Ectodermal cell (in vitro differentiated cells): ENCODE measurements at regions not wholly inside any gene's neighbourhood (a gene's known extent, or its start where the extent isn't known, plus 50 kb on each side); places are given as distances from the start of the nearest gene placed in this dataset.

Experiments used
- H3K27ac ChIP-seq: 2 replicates; pipeline ENCODE4 v1.7.0; 2013; ENCODE audit warnings: mild to moderate bottlenecking, low read depth, low read length; ENCODE audit not compliant: insufficient read depth, poor library complexity, severe bottlenecking
- H3K27me3 ChIP-seq: 2 replicates; pipeline ENCODE4 v1.7.0; 2013; ENCODE audit warnings: mild to moderate bottlenecking, low read length; ENCODE audit not compliant: insufficient read depth, control insufficient read depth, poor library complexity, severe bottlenecking
- H3K36me3 ChIP-seq: one replicate; pipeline ENCODE4 v1.7.0; 2013; ENCODE audit warnings: low read length; ENCODE audit not compliant: control insufficient read depth, insufficient read depth
- H3K4me1 ChIP-seq: one replicate; pipeline ENCODE4 v1.7.0; 2013; ENCODE audit warnings: low read length; ENCODE audit not compliant: control insufficient read depth, insufficient read depth
- H3K4me3 ChIP-seq: 2 replicates; pipeline ENCODE4 v1.7.0; 2013; ENCODE audit warnings: low read depth, low read length, control low read depth; ENCODE audit not compliant: insufficient read depth
- H3K9me3 ChIP-seq: 2 replicates; pipeline ENCODE4 v1.7.0; 2013; ENCODE audit warnings: mild to moderate bottlenecking, low read length, moderate library complexity; ENCODE audit not compliant: control insufficient read depth
- WGBS, 2 experiments: methylation state at CpG; one replicate each; pipeline ENCODE4 v1.1.7; 2013; ENCODE audit warnings: missing lambda C conversion rate in 2 of 2; 5-methylcytosine and 5-hydroxymethylcytosine counted together

- no peaks in the 10 kb centered on the region for H3K9me3 ChIP-seq
- no peaks in the 10 kb centered on the region for H3K27me3 ChIP-seq
- WGBS, 2 experiments, result 91 to 94% methylated on average over 2 of the region's 2 CpGs
- no peak overlapping the region for H3K4me3 ChIP-seq
- H3K4me1 ChIP-seq, result no peaks in the 10 kb centered on the region
- H3K27ac ChIP-seq, result no peak overlapping the region
- H3K36me3 ChIP-seq, result no peaks in the 10 kb centered on the region
Measured at GRCh38 chr6:147710890-147711289, 202.4 kb downstream of the SAMD5 start.

- H3K4me1 ChIP-seq, result no peaks in the 10 kb centered on the region
- WGBS, 2 experiments, result 84 to 95% methylated on average over 3 to 4 of the region's 4 CpGs
Measured at GRCh38 chr6:147711476-147711875, 203.0 kb downstream of the SAMD5 start.

GRCh38 chr6:147712841-147713240, 204.4 kb downstream of the SAMD5 start:
- Histone ChIP-seq H3K27ac (no peak overlapping the region), H3K4me3 (no peak overlapping the region), H3K36me3 (no peaks in the 10 kb centered on the region), H3K4me1 (no peaks in the 10 kb centered on the region), H3K9me3 (no peaks in the 10 kb centered on the region), H3K27me3 (no peaks in the 10 kb centered on the region)
- WGBS, 2 experiments, result 88 to 100% methylated on average over 1 to 2 of the region's 2 CpGs

More at GRCh38 chr6:147711476-147711875, 203.0 kb downstream of the SAMD5 start:
- no peak overlapping the region for H3K27ac ChIP-seq
- H3K36me3 ChIP-seq, result no peaks in the 10 kb centered on the region
- H3K4me3 ChIP-seq, result no peak overlapping the region
- no peaks in the 10 kb centered on the region for H3K27me3 ChIP-seq
- no peaks in the 10 kb centered on the region for H3K9me3 ChIP-seq

GRCh38 chr6:147715035-147715434, 206.5 kb downstream of the SAMD5 start:
- Histone ChIP-seq H3K4me3 (no peak overlapping the region), H3K27me3 (no peaks in the 10 kb centered on the region), H3K36me3 (no peaks in the 10 kb centered on the region), H3K27ac (no peak overlapping the region), H3K4me1 (no peaks in the 10 kb centered on the region), H3K9me3 (no peaks in the 10 kb centered on the region)
- 90 to 96% methylated on average over 5 of the region's 5 CpGs for WGBS, 2 experiments

- H3K27me3 ChIP-seq, result no peaks in the 10 kb centered on the region
- H3K27ac ChIP-seq, result no peak overlapping the region
- 93 to 95% methylated on average over 4 of the region's 4 CpGs for WGBS, 2 experiments
Measured at GRCh38 chr6:147716434-147716833, 207.9 kb downstream of the SAMD5 start.

GRCh38 chr6:147717991-147718390, 209.5 kb downstream of the SAMD5 start:
- H3K9me3 ChIP-seq, result no peaks in the 10 kb centered on the region
- no peak overlapping the region for H3K4me3 ChIP-seq
- H3K27ac ChIP-seq, result no peak overlapping the region
- WGBS, 2 experiments, result 93% methylated on average over 5 of the region's 5 CpGs
- no peaks in the 10 kb centered on the region for H3K36me3 ChIP-seq
- no peaks in the 10 kb centered on the region for H3K27me3 ChIP-seq
- H3K4me1 ChIP-seq, result no peaks in the 10 kb centered on the region

More at GRCh38 chr6:147716434-147716833, 207.9 kb downstream of the SAMD5 start:
- no peaks in the 10 kb centered on the region for H3K4me1 ChIP-seq
- H3K36me3 ChIP-seq, result no peaks in the 10 kb centered on the region
- no peak overlapping the region for H3K4me3 ChIP-seq
- no peaks in the 10 kb centered on the region for H3K9me3 ChIP-seq

- WGBS, 2 experiments, result 86 to 92% methylated on average over 3 to 4 of the region's 4 CpGs
- no peak overlapping the region for H3K4me3 ChIP-seq
- H3K9me3 ChIP-seq, result no peaks in the 10 kb centered on the region
- no peak overlapping the region for H3K27ac ChIP-seq
- H3K4me1 ChIP-seq, result no peaks in the 10 kb centered on the region
- H3K27me3 ChIP-seq, result no peaks in the 10 kb centered on the region
- H3K36me3 ChIP-seq, result no peaks in the 10 kb centered on the region
Measured at GRCh38 chr6:147722158-147722557, 213.7 kb downstream of the SAMD5 start.

- Histone ChIP-seq H3K4me3 (no peak overlapping the region), H3K27ac (no peak overlapping the region), H3K9me3 (no peaks in the 10 kb centered on the region), H3K36me3 (no peaks in the 10 kb centered on the region), H3K4me1 (no peaks in the 10 kb centered on the region), H3K27me3 (no peaks in the 10 kb centered on the region)
- 51 to 57% methylated on average over 2 of the region's 2 CpGs for WGBS, 2 experiments
Measured at GRCh38 chr6:147724454-147724853, 216.0 kb downstream of the SAMD5 start.

GRCh38 chr6:147726342-147726741, 217.9 kb downstream of the SAMD5 start:
- no peak overlapping the region for H3K27ac ChIP-seq
- H3K4me3 ChIP-seq, result no peak overlapping the region
- H3K9me3 ChIP-seq, result no peaks in the 10 kb centered on the region
- no peaks in the 10 kb centered on the region for H3K4me1 ChIP-seq
- no peaks in the 10 kb centered on the region for H3K27me3 ChIP-seq
- WGBS, 2 experiments, result 94 to 96% methylated on average over 2 to 3 of the region's 3 CpGs
- H3K36me3 ChIP-seq, result no peaks in the 10 kb centered on the region

GRCh38 chr6:147728903-147729302, 220.4 kb downstream of the SAMD5 start:
- Histone ChIP-seq H3K4me1 (no peaks in the 10 kb centered on the region), H3K36me3 (no peaks in the 10 kb centered on the region), H3K27ac (no peak overlapping the region), H3K4me3 (no peak overlapping the region), H3K27me3 (no peaks in the 10 kb centered on the region), H3K9me3 (no peaks in the 10 kb centered on the region)
- 83 to 86% methylated on average over 4 of the region's 4 CpGs for WGBS, 2 experiments

GRCh38 chr6:147733686-147734085, 225.2 kb downstream of the SAMD5 start:
- Histone ChIP-seq H3K4me3 (no peak overlapping the region), H3K36me3 (no peaks in the 10 kb centered on the region), H3K4me1 (no peaks in the 10 kb centered on the region), H3K27me3 (no peaks in the 10 kb centered on the region), H3K27ac (no peak overlapping the region), H3K9me3 (no peaks in the 10 kb centered on the region)
- 94 to 95% methylated on average over 5 of the region's 5 CpGs for WGBS, 2 experiments
